Loucy (cell line): ENCODE measurements at regions not wholly inside any gene's neighbourhood (a gene's known extent, or its start where the extent isn't known, plus 50 kb on each side); places are given as distances from the start of the nearest gene placed in this dataset.

Experiments
- H2AFZ ChIP-seq: fragments of 200-600 bp; sonication (generic); 2 replicates; pipeline ENCODE4 v1.6.0; 2016; ENCODE audit warnings: antibody characterized with exemption, mild to moderate bottlenecking, low read length, moderate library complexity
- H3F3A ChIP-seq: fragments of 200-600 bp; 2 replicates; pipeline ENCODE4 v1.6.0; 2016; ENCODE audit warnings: antibody characterized with exemption, low read depth, mild to moderate bottlenecking
- H3K27me3 ChIP-seq: fragments of 200-600 bp; sonication (generic); 2 replicates; pipeline ENCODE4 v1.6.1; 2014; ENCODE audit warnings: low read length, mild to moderate bottlenecking; ENCODE audit not compliant: insufficient read depth, poor library complexity, severe bottlenecking
- H3K36me3 ChIP-seq: fragments of 200-600 bp; sonication (generic); 2 replicates; pipeline ENCODE4 v1.6.1; 2016; ENCODE audit warnings: low read length; ENCODE audit not compliant: insufficient read depth
- H3K4me1 ChIP-seq: fragments of 200-600 bp; sonication (generic); 2 replicates; pipeline ENCODE4 v1.5.1; 2014; ENCODE audit warnings: low read length, mild to moderate bottlenecking; ENCODE audit not compliant: insufficient read depth, poor library complexity, severe bottlenecking
- H3K4me2 ChIP-seq: fragments of 200-600 bp; sonication (generic); 2 replicates; pipeline ENCODE4 v1.6.0; 2014; ENCODE audit warnings: antibody characterized with exemption, low read length, low read depth, mild to moderate bottlenecking; ENCODE audit not compliant: poor library complexity, severe bottlenecking
- H3K4me3 ChIP-seq: fragments of 200-600 bp; sonication (generic); 2 replicates; pipeline ENCODE4 v1.5.1; 2014; ENCODE audit warnings: low read length, mild to moderate bottlenecking, mixed read lengths; ENCODE audit not compliant: poor library complexity, severe bottlenecking
- H3K79me2 ChIP-seq: fragments of 200-600 bp; sonication (generic); 2 replicates; pipeline ENCODE4 v1.6.1; 2014; ENCODE audit warnings: low read length; ENCODE audit not compliant: insufficient read depth
- H3K9ac ChIP-seq: fragments of 200-600 bp; sonication (generic); 2 replicates; pipeline ENCODE4 v1.6.0; 2014; ENCODE audit warnings: mild to moderate bottlenecking, low read depth, low read length, moderate library complexity; ENCODE audit not compliant: poor library complexity, severe bottlenecking
- H3K9me2 ChIP-seq: fragments of 200-600 bp; sonication (generic); replicated peaks from 2 replicates; pipeline ENCODE4 v1.6.1; 2016; ENCODE audit warnings: low read depth, low read length, mixed read lengths
- H3K9me3 ChIP-seq: fragments of 200-600 bp; sonication (generic); 2 replicates; pipeline ENCODE4 v1.6.1; 2014; ENCODE audit warnings: mild to moderate bottlenecking, antibody characterized with exemption, low read length, low read depth; ENCODE audit not compliant: insufficient read depth
- H4K20me1 ChIP-seq: fragments of 200-600 bp; sonication (generic); 2 replicates; pipeline ENCODE4 v1.6.0; 2014; ENCODE audit warnings: antibody characterized with exemption, low read length, mild to moderate bottlenecking; ENCODE audit not compliant: insufficient read depth, poor library complexity, severe bottlenecking
- EZH2phosphoT487 ChIP-seq: fragments of 200-600 bp; IDR thresholded peaks from 2 replicates; pipeline ENCODE4 v1.6.1; 2018; ENCODE audit warnings: antibody characterized with exemption, mild to moderate bottlenecking, moderate library complexity, borderline replicate concordance
- TF ChIP-seq, protein P1 (sequence below): fragments of 200-600 bp; sonication (generic); conservative IDR thresholded peaks from 2 replicates; pipeline ENCODE4 v1.5.1; 2014; ENCODE audit warnings: mild to moderate bottlenecking, antibody characterized with exemption, low read length

DNA sequence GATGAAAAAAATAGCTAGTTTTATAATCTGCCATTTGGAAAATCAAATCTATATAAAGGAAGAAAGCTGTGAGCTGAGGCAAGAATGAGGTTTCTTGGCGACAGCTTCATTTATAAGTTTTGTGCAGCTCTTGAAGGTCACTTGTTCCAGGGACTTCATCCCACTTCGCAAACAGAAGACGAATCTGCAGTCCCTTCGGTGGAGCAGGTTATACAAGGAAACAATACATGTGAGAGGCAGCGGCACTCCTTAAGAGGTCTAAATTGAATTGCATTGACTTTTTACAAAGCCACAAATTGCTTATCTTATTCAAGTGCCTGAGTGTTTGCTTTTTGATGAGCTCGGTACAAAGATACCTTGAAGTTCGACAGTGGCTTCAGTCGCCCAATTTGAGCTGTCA is 72.2 kb downstream of the C1QL2 start:
- Histone ChIP-seq H2AFZ (no peak overlapping the region), H3K4me1 (no peaks in the 10 kb centered on the region), H3K9me3 (no peaks in the 10 kb centered on the region), H3K4me3 (no peak overlapping the region), H3F3A (no peaks in the 10 kb centered on the region), H3K9me2 (no peaks in the 10 kb centered on the region), H3K36me3 (no peaks in the 10 kb centered on the region), H3K4me2 (no peak overlapping the region), H3K27me3 (no peaks in the 10 kb centered on the region), H4K20me1 (no peaks in the 10 kb centered on the region), H3K9ac (no peak overlapping the region), H3K79me2 (no peaks in the 10 kb centered on the region)
- no peak for TF ChIP-seq EZH2phosphoT487
- TF ChIP-seq, protein P1, sequence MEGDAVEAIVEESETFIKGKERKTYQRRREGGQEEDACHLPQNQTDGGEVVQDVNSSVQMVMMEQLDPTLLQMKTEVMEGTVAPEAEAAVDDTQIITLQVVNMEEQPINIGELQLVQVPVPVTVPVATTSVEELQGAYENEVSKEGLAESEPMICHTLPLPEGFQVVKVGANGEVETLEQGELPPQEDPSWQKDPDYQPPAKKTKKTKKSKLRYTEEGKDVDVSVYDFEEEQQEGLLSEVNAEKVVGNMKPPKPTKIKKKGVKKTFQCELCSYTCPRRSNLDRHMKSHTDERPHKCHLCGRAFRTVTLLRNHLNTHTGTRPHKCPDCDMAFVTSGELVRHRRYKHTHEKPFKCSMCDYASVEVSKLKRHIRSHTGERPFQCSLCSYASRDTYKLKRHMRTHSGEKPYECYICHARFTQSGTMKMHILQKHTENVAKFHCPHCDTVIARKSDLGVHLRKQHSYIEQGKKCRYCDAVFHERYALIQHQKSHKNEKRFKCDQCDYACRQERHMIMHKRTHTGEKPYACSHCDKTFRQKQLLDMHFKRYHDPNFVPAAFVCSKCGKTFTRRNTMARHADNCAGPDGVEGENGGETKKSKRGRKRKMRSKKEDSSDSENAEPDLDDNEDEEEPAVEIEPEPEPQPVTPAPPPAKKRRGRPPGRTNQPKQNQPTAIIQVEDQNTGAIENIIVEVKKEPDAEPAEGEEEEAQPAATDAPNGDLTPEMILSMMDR: no peak

DNA sequence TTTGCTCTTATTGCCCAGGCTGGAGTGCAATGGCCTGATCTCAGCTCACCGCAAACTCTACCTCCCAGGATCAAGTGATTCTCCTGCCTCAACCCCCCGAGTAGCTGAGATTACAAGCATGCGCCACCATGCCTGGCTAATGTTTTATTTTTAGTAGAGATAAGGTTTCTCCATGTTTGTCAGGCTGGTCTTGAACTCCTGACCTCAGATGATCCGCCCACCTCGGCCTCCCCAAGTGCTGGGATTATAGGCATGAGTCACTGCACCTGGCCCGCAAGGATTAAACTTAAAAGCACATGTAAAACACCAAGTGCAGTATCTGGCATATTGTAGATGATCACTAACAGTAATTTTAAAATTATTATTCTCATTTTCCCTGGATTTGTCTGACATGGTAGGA is 72.9 kb downstream of the C1QL2 start:
- Histone ChIP-seq H4K20me1 (no peaks in the 10 kb centered on the region), H3K27me3 (no peaks in the 10 kb centered on the region), H3K79me2 (no peaks in the 10 kb centered on the region), H3K9me3 (no peaks in the 10 kb centered on the region), H3F3A (no peaks in the 10 kb centered on the region), H3K9ac (no peak overlapping the region), H3K36me3 (no peaks in the 10 kb centered on the region), H2AFZ (no peak overlapping the region), H3K4me3 (no peak overlapping the region), H3K9me2 (no peaks in the 10 kb centered on the region), H3K4me2 (no peak overlapping the region), H3K4me1 (no peaks in the 10 kb centered on the region)
- TF ChIP-seq, protein P1: no peak
- TF ChIP-seq EZH2phosphoT487: no peak

DNA sequence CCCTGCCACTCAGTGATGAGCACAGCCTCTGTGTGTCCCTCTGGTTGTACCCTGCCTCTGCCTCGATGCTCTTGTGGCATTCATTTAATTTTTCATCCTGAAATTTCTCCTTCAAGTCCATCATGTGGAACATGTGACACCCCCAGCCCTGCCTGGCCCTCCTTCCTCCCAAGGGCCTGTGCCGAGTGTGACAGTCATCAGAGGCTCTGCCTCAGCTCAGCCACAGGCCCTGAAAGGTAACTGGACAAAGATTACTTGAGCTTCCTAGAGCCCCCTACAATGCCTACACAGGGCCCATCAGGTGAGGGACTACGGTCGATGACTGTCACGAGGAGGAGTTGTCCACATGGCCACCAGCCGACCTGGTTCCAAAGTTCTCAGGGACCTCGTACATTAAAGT is 75.1 kb downstream of the C1QL2 start:
- no peak overlapping the region for H3K4me3 ChIP-seq
- no peak for TF ChIP-seq EZH2phosphoT487
- TF ChIP-seq, protein P1: no peak
- no peaks in the 10 kb centered on the region for H3F3A ChIP-seq
- no peaks in the 10 kb centered on the region for H3K9me2 ChIP-seq
- H3K9ac ChIP-seq: no peak overlapping the region
- no peaks in the 10 kb centered on the region for H3K79me2 ChIP-seq
- no peak overlapping the region for H2AFZ ChIP-seq
- H3K4me1 ChIP-seq: no peaks in the 10 kb centered on the region
- no peaks in the 10 kb centered on the region for H3K9me3 ChIP-seq
- H3K4me2 ChIP-seq: no peak overlapping the region
- no peaks in the 10 kb centered on the region for H3K27me3 ChIP-seq
- no peaks in the 10 kb centered on the region for H3K36me3 ChIP-seq
- H4K20me1 ChIP-seq: no peaks in the 10 kb centered on the region
